ENCODE measurements at regions not wholly inside any gene's neighbourhood (a gene's known extent, or its start where the extent isn't known, plus 50 kb on each side); places are given as distances from the start of the nearest gene placed in this dataset.
"Not testable (repeated sequence)": the region's sequence is repeated elsewhere in the genome, so short reads cannot be mapped to it uniquely, and the experiment has no call there.

DNA sequence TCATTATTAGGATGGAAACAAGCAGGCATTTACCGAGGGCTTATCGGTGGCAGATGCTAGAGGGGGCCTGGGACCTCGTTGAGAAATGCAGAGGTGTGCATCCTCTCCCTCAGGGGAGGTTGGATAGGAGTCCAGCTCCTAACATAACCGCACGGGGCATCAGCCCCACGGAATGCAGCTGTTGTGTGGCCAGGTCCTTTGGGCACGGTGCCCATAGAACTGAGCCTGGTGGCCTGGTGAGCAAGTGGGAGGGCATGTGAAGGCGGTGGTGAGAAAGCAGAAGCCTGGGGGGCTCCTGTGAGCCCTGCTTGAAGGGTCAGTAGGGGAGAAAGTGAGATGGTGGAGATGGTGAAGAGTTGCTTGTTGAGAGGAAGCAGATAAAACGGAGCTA is 143.7 kb downstream of the CDH26 start:
- H3K4me3 ChIP-seq (ENCODE audit: low read depth, low read length): no peak overlapping the region
- TF ChIP-seq, protein P1, sequence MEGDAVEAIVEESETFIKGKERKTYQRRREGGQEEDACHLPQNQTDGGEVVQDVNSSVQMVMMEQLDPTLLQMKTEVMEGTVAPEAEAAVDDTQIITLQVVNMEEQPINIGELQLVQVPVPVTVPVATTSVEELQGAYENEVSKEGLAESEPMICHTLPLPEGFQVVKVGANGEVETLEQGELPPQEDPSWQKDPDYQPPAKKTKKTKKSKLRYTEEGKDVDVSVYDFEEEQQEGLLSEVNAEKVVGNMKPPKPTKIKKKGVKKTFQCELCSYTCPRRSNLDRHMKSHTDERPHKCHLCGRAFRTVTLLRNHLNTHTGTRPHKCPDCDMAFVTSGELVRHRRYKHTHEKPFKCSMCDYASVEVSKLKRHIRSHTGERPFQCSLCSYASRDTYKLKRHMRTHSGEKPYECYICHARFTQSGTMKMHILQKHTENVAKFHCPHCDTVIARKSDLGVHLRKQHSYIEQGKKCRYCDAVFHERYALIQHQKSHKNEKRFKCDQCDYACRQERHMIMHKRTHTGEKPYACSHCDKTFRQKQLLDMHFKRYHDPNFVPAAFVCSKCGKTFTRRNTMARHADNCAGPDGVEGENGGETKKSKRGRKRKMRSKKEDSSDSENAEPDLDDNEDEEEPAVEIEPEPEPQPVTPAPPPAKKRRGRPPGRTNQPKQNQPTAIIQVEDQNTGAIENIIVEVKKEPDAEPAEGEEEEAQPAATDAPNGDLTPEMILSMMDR (IDR thresholded peaks at IDR 0.05; ENCODE audit: control insufficient read depth, extremely low read depth, insufficient read depth): no peak
- DNase-seq (ENCODE audit: low read depth): no peak

DNA sequence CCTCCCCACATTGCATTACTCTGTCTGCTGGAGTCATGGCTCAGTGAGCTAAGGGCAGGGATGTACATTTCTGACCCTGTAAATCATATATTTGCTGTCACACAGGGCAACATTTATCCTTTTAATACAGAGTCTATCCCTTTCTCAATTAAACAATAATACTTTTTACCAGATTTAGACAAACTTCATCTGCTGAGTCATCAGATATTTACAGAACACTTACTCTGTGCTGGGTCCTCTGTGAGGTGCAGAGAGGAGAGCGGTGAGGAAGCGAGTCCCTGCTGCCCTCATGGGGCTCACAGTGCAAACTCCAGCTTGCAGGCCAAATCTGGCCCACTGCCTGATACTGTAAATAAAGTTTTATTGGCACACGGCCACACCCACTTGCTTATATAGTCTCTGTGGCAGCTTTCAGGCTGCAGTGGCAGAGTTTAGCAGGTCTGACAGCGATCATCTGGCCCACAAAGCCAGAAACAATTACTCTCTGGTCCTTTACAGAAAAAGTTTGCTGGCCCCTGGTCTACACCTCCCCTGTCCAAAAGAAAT is 144.5 kb downstream of the CDH26 start:
- peak; percentile 67 for DNase-seq (ENCODE audit: low read depth)
- TF ChIP-seq, protein P1 (IDR thresholded peaks at IDR 0.05; ENCODE audit: control insufficient read depth, extremely low read depth, insufficient read depth): no peak

DNA sequence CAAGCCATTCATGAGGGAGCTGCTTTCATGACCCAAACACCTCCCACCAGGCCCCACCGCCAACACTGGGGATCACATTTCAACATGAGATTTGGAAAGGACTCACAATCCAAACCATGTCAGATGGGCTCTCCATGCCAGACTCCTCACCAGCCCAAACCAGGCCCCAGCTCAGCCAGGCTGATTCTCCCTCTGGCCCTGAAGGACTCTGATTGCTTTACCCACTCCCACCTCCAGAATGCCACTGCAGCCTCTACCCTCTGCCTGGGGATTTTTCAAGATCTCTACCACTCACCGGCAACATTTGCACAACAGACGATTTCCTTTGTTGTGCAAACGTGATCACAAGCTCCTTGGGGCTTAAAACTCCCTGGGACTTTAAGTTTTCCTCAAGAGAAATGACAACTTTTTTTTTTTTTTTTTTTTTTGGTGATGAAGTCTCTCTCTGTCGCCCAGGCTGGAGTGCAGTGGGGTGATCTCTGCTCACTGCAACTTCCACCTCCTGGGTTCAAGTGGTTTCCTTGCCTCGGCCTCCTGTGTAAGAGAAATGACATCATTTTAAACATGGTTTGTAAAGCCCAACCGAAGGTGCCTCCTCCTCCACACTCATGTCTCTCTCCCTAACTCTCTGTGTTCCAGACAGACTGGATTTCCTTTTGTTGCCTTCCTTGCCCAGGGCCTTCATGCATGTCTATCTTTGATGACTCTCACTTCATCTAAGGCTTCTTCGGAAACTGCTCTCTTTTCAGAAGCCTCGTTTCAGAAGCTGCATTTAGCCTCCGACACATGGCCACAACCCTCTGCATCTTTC is 147.0 kb downstream of the CDH26 start:
- no peak overlapping the region for H3K4me3 ChIP-seq (ENCODE audit: low read depth, low read length)
- TF ChIP-seq, protein P1 (IDR thresholded peaks at IDR 0.05; ENCODE audit: control insufficient read depth, extremely low read depth, insufficient read depth): no peak
- no peak for DNase-seq (ENCODE audit: low read depth)

More for the DNA sequence above, 144.5 kb downstream of the CDH26 start:
- H3K4me3 ChIP-seq (ENCODE audit: low read depth, low read length): no peak overlapping the region

DNA sequence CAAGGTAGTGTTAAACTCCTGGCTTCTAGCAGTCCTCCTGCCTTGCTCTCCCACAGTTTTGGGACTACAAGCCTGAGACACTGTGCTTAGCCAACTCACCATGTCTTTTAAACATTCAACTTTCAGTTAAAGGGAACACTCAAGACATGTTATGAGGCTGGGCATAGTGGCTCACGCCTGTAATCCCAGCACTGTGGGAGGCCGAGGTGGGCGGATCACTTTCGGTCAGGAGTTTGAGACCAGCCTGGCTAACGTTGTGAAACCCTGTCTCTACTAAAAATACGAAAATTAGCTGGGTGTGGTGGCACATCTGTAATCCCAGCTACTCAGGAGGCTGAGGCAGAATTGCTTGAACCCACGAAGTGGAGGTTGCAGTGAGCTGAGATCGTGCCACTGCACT is 148.0 kb downstream of the CDH26 start:
- not testable (repeated sequence) for H3K4me3 ChIP-seq (ENCODE audit: low read depth, low read length); DNase-seq (ENCODE audit: low read depth)

DNA sequence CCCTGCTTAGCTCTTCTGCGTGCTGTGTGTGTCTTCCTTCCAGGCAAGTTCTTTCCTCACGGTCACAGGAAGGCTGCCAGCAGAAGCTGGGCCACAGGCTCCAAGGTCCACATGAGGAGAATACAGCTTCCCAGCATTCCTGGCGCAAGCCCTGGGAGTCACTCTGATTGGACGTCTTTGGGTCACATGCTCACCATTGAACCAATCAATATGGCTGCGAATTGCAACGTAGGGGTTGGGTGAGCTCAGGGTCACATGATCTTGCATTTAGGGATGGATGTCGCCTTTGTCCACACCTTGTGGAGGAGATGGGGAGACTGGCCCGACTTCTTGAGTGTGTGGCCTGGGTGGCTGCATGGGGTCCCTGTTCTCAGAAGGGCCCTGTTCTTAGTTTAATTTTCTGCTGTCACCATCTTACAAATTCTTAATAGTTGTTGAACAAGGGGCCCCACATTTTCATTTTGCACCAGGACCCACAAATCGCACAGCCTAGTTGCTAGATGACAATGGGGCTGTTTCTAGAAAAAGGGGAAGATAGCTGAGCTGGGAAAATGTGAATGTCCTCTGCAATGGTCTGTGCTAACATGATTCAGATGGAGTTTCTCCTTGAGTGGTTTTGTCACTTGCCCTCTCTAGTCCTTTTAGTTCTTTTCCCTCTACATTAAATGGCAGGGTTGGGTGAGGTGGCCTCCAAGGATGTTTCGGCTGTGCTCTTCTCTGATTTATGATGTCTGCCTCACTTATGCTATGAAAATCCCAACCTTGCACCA is 149.6 kb downstream of the CDH26 start:
- TF ChIP-seq, protein P1 (IDR thresholded peaks at IDR 0.05; ENCODE audit: control insufficient read depth, extremely low read depth, insufficient read depth): no peak

DNA sequence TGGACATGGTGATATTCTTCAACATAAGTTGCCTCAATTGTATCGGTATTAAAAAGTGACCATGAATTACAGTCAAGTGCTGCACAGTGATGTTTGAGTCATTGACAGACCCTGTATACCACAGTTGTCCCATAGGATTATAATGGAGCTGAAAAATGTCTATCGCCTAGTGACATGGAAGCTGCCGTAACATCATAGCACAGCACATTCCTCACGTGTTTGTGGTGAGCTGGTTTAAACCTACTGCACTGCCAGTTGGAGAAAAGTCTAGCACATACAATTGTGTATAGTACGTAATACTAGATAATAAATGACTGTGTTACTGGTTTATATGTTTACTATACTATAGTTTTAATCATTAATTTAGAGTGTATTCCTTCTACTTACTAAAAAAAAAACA is 150.2 kb downstream of the CDH26 start:
- TF ChIP-seq, protein P1 (IDR thresholded peaks at IDR 0.05; ENCODE audit: control insufficient read depth, extremely low read depth, insufficient read depth): no peak
- H3K4me3 ChIP-seq (ENCODE audit: low read depth, low read length): no peak overlapping the region
- no peak for DNase-seq (ENCODE audit: low read depth)

More for the DNA sequence above, 149.6 kb downstream of the CDH26 start:
- H3K4me3 ChIP-seq (ENCODE audit: low read depth, low read length): no peak overlapping the region
- DNase-seq (ENCODE audit: low read depth): no peak

DNA sequence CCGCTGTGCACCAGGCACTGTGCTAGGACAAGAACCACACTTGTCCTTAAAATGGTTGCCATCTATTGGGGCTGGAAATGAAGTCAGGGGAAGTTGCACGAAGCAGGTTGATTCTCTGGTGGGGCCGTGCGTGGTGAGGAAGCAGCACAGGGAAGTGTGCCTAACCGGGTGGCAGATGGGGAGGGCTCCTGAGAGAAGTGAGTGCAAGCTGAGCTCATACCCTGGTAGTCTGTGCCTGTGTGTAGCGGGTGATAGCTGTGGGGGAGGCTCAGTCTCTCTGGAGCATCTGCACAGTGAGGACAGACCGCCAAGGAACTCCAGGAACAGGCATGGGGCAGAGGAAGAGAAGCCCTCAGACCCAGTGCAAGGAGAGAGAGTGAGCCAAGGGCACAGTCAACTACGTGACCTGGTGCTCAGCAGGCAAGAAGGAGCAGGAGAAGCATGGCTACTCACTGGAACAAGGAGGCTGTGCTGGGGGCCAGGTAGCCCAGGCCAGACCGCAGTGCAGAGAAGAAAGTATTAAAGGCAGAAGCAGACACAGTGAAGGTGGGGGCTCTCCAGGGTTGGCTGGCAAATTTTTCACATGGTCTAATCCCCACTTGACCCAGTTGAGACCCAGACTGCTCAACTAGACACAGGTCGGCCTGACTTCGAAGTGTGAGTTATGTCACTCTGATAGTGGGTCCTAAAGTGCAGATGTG is 155.0 kb downstream of the CDH26 start:
- no peak for DNase-seq (ENCODE audit: low read depth)
- TF ChIP-seq, protein P1 (IDR thresholded peaks at IDR 0.05; ENCODE audit: control insufficient read depth, extremely low read depth, insufficient read depth): no peak
- no peak overlapping the region for H3K4me3 ChIP-seq (ENCODE audit: low read depth, low read length)
